Lower leg skin (tissue), 3 donors: ENCODE measurements at regions not wholly inside any gene's neighbourhood (a gene's known extent, or its start where the extent isn't known, plus 50 kb on each side); places are given as distances from the start of the nearest gene placed in this dataset.

Experiments used
- CTCF ChIP-seq, 3 donors: fragments of 450-650 bp; IDR thresholded peaks; one replicate each; pipeline ENCODE4 v1.5.1; 2016; ENCODE audit warnings: antibody characterized with exemption in 3 of 3, mild to moderate bottlenecking in 3 of 3, moderate library complexity in 2 of 3
- POLR2A ChIP-seq, 2 donors: fragments of 450-650 bp; IDR thresholded peaks; one replicate each; pipeline ENCODE4 v1.6.1; 2016 to 2017; ENCODE audit warnings: antibody characterized with exemption in 2 of 2, mild to moderate bottlenecking in 1 of 2, moderate library complexity in 1 of 2

- TF ChIP-seq POLR2A (IDR thresholded peaks at IDR 0.05): no peak
- no peak for TF ChIP-seq CTCF (IDR thresholded peaks at IDR 0.05)
These were observed 621.3 kb downstream of the ANKRD7 start for GRCh38 chr7:118845791-118846190.
